SK-N-SH (cell line): ENCODE measurements at regions not wholly inside any gene's neighbourhood (a gene's known extent, or its start where the extent isn't known, plus 50 kb on each side); places are given as distances from the start of the nearest gene placed in this dataset.

Experiments
- CTCF ChIP-seq: fragments of 200-600 bp; sonication (generic); IDR thresholded peaks from 2 replicates; pipeline ENCODE4 v1.6.1; 2017; ENCODE audit warnings: antibody characterized with exemption, mild to moderate bottlenecking, moderate library complexity
- POLR2AphosphoS5 ChIP-seq: IDR thresholded peaks from 2 replicates; pipeline ENCODE4 v1.6.1; 2012; ENCODE audit warnings: low read depth, low read length
- TAF1 ChIP-seq: IDR thresholded peaks from 2 replicates; pipeline ENCODE4 v1.6.1; 2012; ENCODE audit warnings: low read depth, mild to moderate bottlenecking, low read length, moderate library complexity, borderline replicate concordance

DNA sequence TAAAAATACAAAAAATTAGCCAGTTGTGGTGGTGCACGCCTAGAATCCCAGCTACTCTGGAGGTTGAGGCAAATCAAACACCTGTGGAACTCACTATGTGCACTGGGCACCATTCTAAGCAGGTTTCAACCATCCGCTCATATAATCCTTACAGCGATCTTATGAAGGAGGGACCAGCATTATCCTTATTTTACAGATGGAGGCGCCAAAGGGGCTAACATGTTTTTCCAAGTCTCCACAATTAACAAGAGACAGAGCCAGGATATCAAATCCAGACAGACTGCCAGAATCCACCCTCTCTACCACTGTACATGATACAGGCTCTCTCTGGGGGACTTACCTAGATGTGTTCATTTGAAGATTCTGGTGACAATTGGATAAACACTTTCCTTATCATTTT is 479.0 kb downstream of the XYLT1 start:
- no peak for TF ChIP-seq POLR2AphosphoS5
- TF ChIP-seq TAF1: no peak
- no peak for TF ChIP-seq CTCF
